HAP-1 (cell line): ENCODE measurements at regions not wholly inside any gene's neighbourhood (a gene's known extent, or its start where the extent isn't known, plus 50 kb on each side); places are given as distances from the start of the nearest gene placed in this dataset.
A peak's percentile ranks its signal among the peaks of the same experiment; 100 is the strongest.

Source experiments
- DNase-seq, 2 experiments: peaks; one replicate each; pipeline ENCODE4 v3.0.0-alpha.2; 2016 to 2020; ENCODE audit warnings: low spot score in 2 of 2
- H3K27me3 ChIP-seq: fragments of 250-450 bp; sonication (Bioruptor Pico); 2 replicates; pipeline ENCODE4 v1.5.1; 2020; ENCODE audit warnings: low read depth, mild to moderate bottlenecking, moderate library complexity
- H3K36me3 ChIP-seq: fragments of 250-450 bp; sonication (Bioruptor Pico); replicated peaks from 2 replicates; pipeline ENCODE4 v1.5.1; 2020; ENCODE audit warnings: mild to moderate bottlenecking
- H3K4me1 ChIP-seq: fragments of 250-450 bp; sonication (Bioruptor Pico); 2 replicates; pipeline ENCODE4 v1.5.1; 2020; ENCODE audit warnings: mild to moderate bottlenecking
- H3K4me3 ChIP-seq: fragments of 250-450 bp; sonication (Bioruptor Pico); 2 replicates; pipeline ENCODE4 v1.5.1; 2020; ENCODE audit warnings: mild to moderate bottlenecking, moderate library complexity
- H3K9me3 ChIP-seq: fragments of 250-450 bp; sonication (Bioruptor Pico); 2 replicates; pipeline ENCODE4 v1.5.1; 2020; ENCODE audit warnings: mild to moderate bottlenecking, moderate library complexity
- in situ Hi-C: fragments of 300-500 bp; cut with MboI; formaldehyde crosslinking; loops from 3 replicates; pipeline ENCODE4 v1.14.3; 2020; ENCODE audit warnings: low sequenced_read_pairs, inconsistent platforms, mixed read lengths

GRCh38 chr3:117358717-117359314 lies 649.2 kb downstream of the TUSC7 start:
- Histone ChIP-seq H3K36me3 (no peaks in the 10 kb centered on the region), H3K27me3 (no peaks in the 10 kb centered on the region), H3K4me3 (no peak overlapping the region), H3K9me3 (no peaks in the 10 kb centered on the region), H3K4me1 (peaks cover 2% of the 10 kb centered on the region; the same call in 1 of the 2 replicates)
- in situ Hi-C loops = loop anchor here (5.0 kb wide), 1 partner anchor 342 kb away; no protein-coding TSS in a partner anchor
- DNase-seq = no peak

GRCh38 chr3:117366574-117366973 lies 657.0 kb downstream of the TUSC7 start:
- H3K4me1 ChIP-seq = no peaks in the 10 kb centered on the region
- DNase-seq = no peak
- no peaks in the 10 kb centered on the region for H3K9me3 ChIP-seq
- in situ Hi-C loops = no loop called here
- H3K36me3 ChIP-seq = no peaks in the 10 kb centered on the region
- no peaks in the 10 kb centered on the region for H3K27me3 ChIP-seq
- H3K4me3 ChIP-seq = no peak overlapping the region

- no peaks in the 10 kb centered on the region for H3K9me3 ChIP-seq
- no peaks in the 10 kb centered on the region; the same call in 1 of the 2 replicates for H3K4me1 ChIP-seq
- H3K4me3 ChIP-seq = no peak overlapping the region
- in situ Hi-C loops = no loop called here
- H3K36me3 ChIP-seq = no peaks in the 10 kb centered on the region
- DNase-seq = no peak
- no peaks in the 10 kb centered on the region for H3K27me3 ChIP-seq
These were observed 658.3 kb downstream of the TUSC7 start for GRCh38 chr3:117367861-117368260.

- DNase-seq = no peak
- no peaks in the 10 kb centered on the region for H3K36me3 ChIP-seq
- in situ Hi-C loops = no loop called here
These were observed 671.1 kb downstream of the TUSC7 start for GRCh38 chr3:117380631-117381030.

GRCh38 chr3:117393119-117393518 lies 683.5 kb downstream of the TUSC7 start:
- Histone ChIP-seq H3K4me1 (no peaks in the 10 kb centered on the region), H3K9me3 (no peaks in the 10 kb centered on the region), H3K4me3 (no peak overlapping the region), H3K27me3 (no peaks in the 10 kb centered on the region), H3K36me3 (no peaks in the 10 kb centered on the region)
- no peak for DNase-seq
- in situ Hi-C loops = no loop called here

More at GRCh38 chr3:117380631-117381030, 671.1 kb downstream of the TUSC7 start:
- Histone ChIP-seq H3K9me3 (no peaks in the 10 kb centered on the region; the same call in 1 of the 2 replicates), H3K4me3 (no peak overlapping the region), H3K4me1 (no peaks in the 10 kb centered on the region; the same call in 1 of the 2 replicates), H3K27me3 (no peaks in the 10 kb centered on the region)

GRCh38 chr3:117398141-117398899 lies 688.7 kb downstream of the TUSC7 start:
- peaks cover 4% of the 10 kb centered on the region; the same call in 1 of the 2 replicates for H3K4me1 ChIP-seq
- DNase-seq = no peak
- no peaks in the 10 kb centered on the region for H3K9me3 ChIP-seq
- in situ Hi-C loops = no loop called here
- peaks cover 2% of the 10 kb centered on the region; the same call in 1 of the 2 replicates for H3K27me3 ChIP-seq
- no peak overlapping the region for H3K4me3 ChIP-seq
- no peaks in the 10 kb centered on the region for H3K36me3 ChIP-seq

- H3K36me3 ChIP-seq = no peaks in the 10 kb centered on the region
- H3K4me3 ChIP-seq = no peak overlapping the region
- in situ Hi-C loops = no loop called here
- no peak for DNase-seq
- no peaks in the 10 kb centered on the region for H3K9me3 ChIP-seq
- H3K27me3 ChIP-seq = peaks cover 2% of the 10 kb centered on the region; the same call in 1 of the 2 replicates
- peaks cover 4% of the 10 kb centered on the region; the same call in 1 of the 2 replicates for H3K4me1 ChIP-seq
These were observed 689.9 kb downstream of the TUSC7 start for GRCh38 chr3:117399311-117400078.

GRCh38 chr3:117400303-117400702 lies 690.7 kb downstream of the TUSC7 start:
- H3K9me3 ChIP-seq = no peaks in the 10 kb centered on the region
- no peaks in the 10 kb centered on the region for H3K36me3 ChIP-seq
- no peak for DNase-seq
- H3K4me3 ChIP-seq = no peak overlapping the region
- H3K27me3 ChIP-seq = peaks cover 2% of the 10 kb centered on the region; the same call in 1 of the 2 replicates
- in situ Hi-C loops = no loop called here
- H3K4me1 ChIP-seq = peaks cover 4% of the 10 kb centered on the region; the same call in 1 of the 2 replicates

- peaks cover 4% of the 10 kb centered on the region; the same call in 1 of the 2 replicates for H3K4me1 ChIP-seq
- in situ Hi-C loops = no loop called here
- peaks cover 2% of the 10 kb centered on the region; the same call in 1 of the 2 replicates for H3K27me3 ChIP-seq
- no peak overlapping the region for H3K4me3 ChIP-seq
- no peaks in the 10 kb centered on the region for H3K9me3 ChIP-seq
- H3K36me3 ChIP-seq = no peaks in the 10 kb centered on the region
- DNase-seq = no peak
These were observed 694.6 kb downstream of the TUSC7 start for GRCh38 chr3:117404141-117404540.

GRCh38 chr3:117404730-117405129 lies 695.2 kb downstream of the TUSC7 start:
- Histone ChIP-seq H3K27me3 (peaks cover 2% of the 10 kb centered on the region; the same call in 1 of the 2 replicates), H3K36me3 (no peaks in the 10 kb centered on the region), H3K9me3 (no peaks in the 10 kb centered on the region), H3K4me1 (peaks cover 4% of the 10 kb centered on the region; the same call in 1 of the 2 replicates), H3K4me3 (no peak overlapping the region)
- DNase-seq = no peak
- in situ Hi-C loops = no loop called here

GRCh38 chr3:117405359-117405758 lies 695.8 kb downstream of the TUSC7 start:
- in situ Hi-C loops = no loop called here
- DNase-seq = no peak
- Histone ChIP-seq H3K27me3 (peaks cover 2% of the 10 kb centered on the region; the same call in 1 of the 2 replicates), H3K9me3 (no peaks in the 10 kb centered on the region), H3K36me3 (no peaks in the 10 kb centered on the region), H3K4me3 (no peak overlapping the region), H3K4me1 (peaks cover 4% of the 10 kb centered on the region; the same call in 1 of the 2 replicates)

GRCh38 chr3:117407317-117407716 lies 697.7 kb downstream of the TUSC7 start:
- peak; percentile 36 to 44 for DNase-seq
- in situ Hi-C loops = no loop called here

GRCh38 chr3:117408811-117409210 lies 699.2 kb downstream of the TUSC7 start:
- no peak overlapping the region for H3K4me3 ChIP-seq
- no peaks in the 10 kb centered on the region for H3K9me3 ChIP-seq
- no peak for DNase-seq
- H3K36me3 ChIP-seq = no peaks in the 10 kb centered on the region
- in situ Hi-C loops = no loop called here
- H3K4me1 ChIP-seq = no peaks in the 10 kb centered on the region; the same call in 1 of the 2 replicates
- H3K27me3 ChIP-seq = no peaks in the 10 kb centered on the region

More at GRCh38 chr3:117407317-117407716, 697.7 kb downstream of the TUSC7 start:
- Histone ChIP-seq H3K36me3 (no peaks in the 10 kb centered on the region), H3K4me1 (no peaks in the 10 kb centered on the region; the same call in 1 of the 2 replicates), H3K9me3 (no peaks in the 10 kb centered on the region), H3K27me3 (no peaks in the 10 kb centered on the region), H3K4me3 (no peak overlapping the region)
